IMR-90 (cell line): ENCODE measurements at regions not wholly inside any gene's neighbourhood (a gene's known extent, or its start where the extent isn't known, plus 50 kb on each side); places are given as distances from the start of the nearest gene placed in this dataset.

Experiments used
- ATAC-seq: fragments of 200-7000 bp; cut with Tn5 transposase; 2 replicates; pipeline ENCODE4 v1.9.1; 2020; ENCODE audit warnings: low read depth, mild to moderate bottlenecking, moderate library complexity
- BruUV-seq: library from RNA; stranded (reverse); fragments of 400-500 nt; replicated peaks from 2 replicates; lab custom pipeline; 2021; lab: Mats Ljungman, UMichigan
- CTCF ChIA-PET: fragments of 300-600 bp; formaldehyde crosslinking; extraction: SDS; loops from one replicate; lab custom pipeline; 2021; ENCODE audit warnings: antibody characterized with exemption; lab: Yijun Ruan, JAX
- POLR2A ChIA-PET: fragments of 300-600 bp; sonication (Branson Sonifier 250); formaldehyde crosslinking; loops from one replicate; lab custom pipeline; 2022; ENCODE audit warnings: antibody characterized with exemption; ENCODE audit not compliant: unreplicated experiment; lab: Charles Lee
- DNase-seq: peaks from one replicate; pipeline ENCODE4 v3.0.0; 2013
- H2AFZ ChIP-seq: replicated peaks from 2 replicates; pipeline ENCODE3; 2013; ENCODE audit warnings: low read length, mild to moderate bottlenecking; ENCODE audit not compliant: poor library complexity
- H2AK5ac ChIP-seq: 2 replicates; pipeline ENCODE4 v1.6.1; 2013; ENCODE audit warnings: low read depth, low read length, inconsistent platforms
- H2AK9ac ChIP-seq: replicated peaks from 2 replicates; pipeline ENCODE3; 2013; ENCODE audit warnings: mild to moderate bottlenecking, low read depth, low read length, moderate library complexity; ENCODE audit not compliant: poor library complexity
- H2BK120ac ChIP-seq: 2 replicates; pipeline ENCODE4 v1.6.1; 2013; ENCODE audit warnings: low read depth, low read length, inconsistent platforms
- H2BK15ac ChIP-seq: 3 replicates; pipeline ENCODE4 v1.6.1; 2013; ENCODE audit warnings: low read depth, low read length, inconsistent platforms
- H2BK20ac ChIP-seq: 2 replicates; pipeline ENCODE4 v1.6.1; 2013; ENCODE audit warnings: low read depth, mild to moderate bottlenecking, inconsistent platforms, low read length, moderate library complexity
- H2BK5ac ChIP-seq: 2 replicates; pipeline ENCODE4 v1.6.1; 2013; ENCODE audit warnings: mild to moderate bottlenecking, low read depth, low read length, inconsistent platforms; ENCODE audit not compliant: poor library complexity, severe bottlenecking
- H3K14ac ChIP-seq: replicated peaks from 2 replicates; pipeline ENCODE4 v1.6.1; 2013; ENCODE audit warnings: low read depth, low read length, inconsistent platforms
- H3K18ac ChIP-seq: 2 replicates; pipeline ENCODE4 v1.6.1; 2013; ENCODE audit warnings: low read depth, low read length, control low read depth
- H3K23ac ChIP-seq: 2 replicates; pipeline ENCODE4 v1.6.1; 2013; ENCODE audit warnings: low read depth, low read length, inconsistent platforms
- H3K27ac ChIP-seq: 2 replicates; pipeline ENCODE4 v1.5.1; 2013; ENCODE audit warnings: mild to moderate bottlenecking, control low read depth, low read length; ENCODE audit not compliant: insufficient read depth
- H3K27me3 ChIP-seq: 2 replicates; pipeline ENCODE4 v1.6.1; 2013; ENCODE audit warnings: low read length; ENCODE audit not compliant: control insufficient read depth, insufficient read depth
- H3K36me3 ChIP-seq: 2 replicates; pipeline ENCODE4 v1.6.1; 2013; ENCODE audit warnings: low read length, mixed read lengths; ENCODE audit not compliant: control insufficient read depth, insufficient read depth
- H3K4ac ChIP-seq: 2 replicates; pipeline ENCODE4 v1.6.1; 2013; ENCODE audit warnings: low read depth, low read length, inconsistent platforms
- H3K4me1 ChIP-seq: 2 replicates; pipeline ENCODE4 v1.6.1; 2013; ENCODE audit warnings: low read length, mixed read lengths; ENCODE audit not compliant: control insufficient read depth, insufficient read depth
- H3K4me2 ChIP-seq: 2 replicates; pipeline ENCODE4 v1.6.1; 2013; ENCODE audit warnings: low read depth, mild to moderate bottlenecking, control low read depth, low read length, moderate library complexity
- H3K4me3 ChIP-seq: 2 replicates; pipeline ENCODE4 v1.5.1; 2013; ENCODE audit warnings: low read depth, mild to moderate bottlenecking, control low read depth, low read length, moderate library complexity; ENCODE audit not compliant: insufficient read depth
- H3K56ac ChIP-seq: 2 replicates; pipeline ENCODE4 v1.6.1; 2013; ENCODE audit warnings: low read length, inconsistent platforms; ENCODE audit not compliant: insufficient read depth; ENCODE audit errors: extremely low read depth
- H3K79me1 ChIP-seq, 2 experiments: 2 replicates each; pipeline ENCODE4 v1.6.1; 2013; ENCODE audit warnings: low read length in 2 of 2, inconsistent platforms in 1 of 2, low read depth in 1 of 2
- H3K9ac ChIP-seq: 2 replicates; pipeline ENCODE4 v1.6.1; 2013; ENCODE audit warnings: low read depth, low read length, control low read depth
- H3K9me1 ChIP-seq: 2 replicates; pipeline ENCODE4 v1.6.1; 2013; ENCODE audit warnings: low read length, inconsistent platforms; ENCODE audit not compliant: insufficient read depth
- H3K9me3 ChIP-seq: 2 replicates; pipeline ENCODE4 v1.6.1; 2013; ENCODE audit warnings: low read length; ENCODE audit not compliant: control insufficient read depth, insufficient read depth
- H4K20me1 ChIP-seq: 2 replicates; pipeline ENCODE4 v1.6.1; 2013; ENCODE audit warnings: low read length, inconsistent platforms; ENCODE audit not compliant: insufficient read depth
- H4K5ac ChIP-seq: 2 replicates; pipeline ENCODE4 v1.6.1; 2013; ENCODE audit warnings: mild to moderate bottlenecking, low read depth, low read length, control low read depth
- H4K8ac ChIP-seq, 2 experiments: 2 replicates each; pipeline ENCODE4 v1.6.1; 2013; ENCODE audit warnings: low read depth in 2 of 2, low read length in 2 of 2, control low read depth in 1 of 2, inconsistent platforms in 1 of 2
- H4K91ac ChIP-seq: 2 replicates; pipeline ENCODE4 v1.6.1; 2013; ENCODE audit warnings: low read depth, low read length, inconsistent platforms; ENCODE audit not compliant: insufficient read depth
- BHLHE40 ChIP-seq: fragments of 150-350 bp; IDR thresholded peaks from 2 replicates; pipeline ENCODE4 v1.6.1; 2016; ENCODE audit warnings: mild to moderate bottlenecking, low read depth, low read length
- CEBPB ChIP-seq: IDR thresholded peaks from 2 replicates; pipeline ENCODE4 v1.6.1; 2012; ENCODE audit warnings: low read depth, low read length, improper control_type of control experiment
- CHD1 ChIP-seq: IDR thresholded peaks from 2 replicates; pipeline ENCODE4 v1.6.1; 2012; ENCODE audit warnings: low read depth, low read length, improper control_type of control experiment
- FOS ChIP-seq: fragments of 150-350 bp; IDR thresholded peaks from 2 replicates; pipeline ENCODE4 v1.6.1; 2016; ENCODE audit warnings: low read depth, low read length
- MAFK ChIP-seq: IDR thresholded peaks from 2 replicates; pipeline ENCODE4 v1.6.1; 2012; ENCODE audit warnings: low read depth, low read length, improper control_type of control experiment
- MAZ ChIP-seq: IDR thresholded peaks from 2 replicates; pipeline ENCODE4 v1.6.1; 2012; ENCODE audit warnings: low read depth, mild to moderate bottlenecking, low read length, improper control_type of control experiment, moderate library complexity, borderline replicate concordance
- MXI1 ChIP-seq: IDR thresholded peaks from 2 replicates; pipeline ENCODE4 v1.6.1; 2012; ENCODE audit warnings: low read depth, mild to moderate bottlenecking, low read length, moderate library complexity, borderline replicate concordance
- NFE2L2 ChIP-seq: fragments of 150-350 bp; IDR thresholded peaks from 2 replicates; pipeline ENCODE4 v1.6.1; 2016; ENCODE audit warnings: low read depth, mild to moderate bottlenecking, low read length
- POLR2A ChIP-seq: IDR thresholded peaks from 2 replicates; pipeline ENCODE4 v1.6.1; 2012; ENCODE audit warnings: mild to moderate bottlenecking, low read depth, low read length
- RAD21 ChIP-seq: IDR thresholded peaks from 2 replicates; pipeline ENCODE4 v1.6.1; 2012; ENCODE audit warnings: low read length, improper control_type of control experiment
- RCOR1 ChIP-seq: IDR thresholded peaks from 2 replicates; pipeline ENCODE4 v1.6.1; 2012; ENCODE audit warnings: mild to moderate bottlenecking, low read length, improper control_type of control experiment; ENCODE audit not compliant: insufficient replicate concordance
- RFX5 ChIP-seq: IDR thresholded peaks from 2 replicates; pipeline ENCODE4 v1.8.0; 2012; ENCODE audit warnings: low read depth, mild to moderate bottlenecking, low read length, moderate library complexity
- SMC3 ChIP-seq: fragments of 150-350 bp; IDR thresholded peaks from 2 replicates; pipeline ENCODE4 v1.6.1; 2016; ENCODE audit warnings: low read depth, mild to moderate bottlenecking, antibody characterized with exemption, low read length, moderate library complexity
- WGBS, 2 experiments: methylation state at CpG; one replicate each; pipeline versions ENCODE4 v1.1.5 to v1.1.7; 2013; ENCODE audit warnings: missing lambda C conversion rate in 2 of 2; ENCODE audit not compliant: insufficient read length in 1 of 2; ENCODE audit errors: extremely low coverage in 2 of 2; 5-methylcytosine and 5-hydroxymethylcytosine counted together
- dilution Hi-C: fragments of 300-500 bp; cut with HindIII; formaldehyde crosslinking; loops from one replicate; pipeline ENCODE4 v1.14.3; 2018; ENCODE audit warnings: low sequenced_read_pairs; ENCODE audit not compliant: unreplicated experiment
- in situ Hi-C: fragments of 300-500 bp; cut with MboI; formaldehyde crosslinking; loops from 3 replicates; pipeline ENCODE4 v1.14.3; 2019; ENCODE audit warnings: low sequenced_read_pairs, inconsistent platforms, mixed read lengths
- intact Hi-C: fragments of 100-400 bp; cut with micrococcal nuclease; formaldehyde crosslinking; loops from 2 replicates; pipeline ENCODE4 v1.10.0; 2022
- TF ChIP-seq, protein P1 (sequence below): fragments of 150-350 bp; IDR thresholded peaks from 2 replicates; pipeline ENCODE4 v1.6.1; 2016; ENCODE audit warnings: low read depth, mild to moderate bottlenecking, low read length, moderate library complexity, borderline replicate concordance
- TF ChIP-seq, protein P2 (sequence below): fragments of 150-350 bp; IDR thresholded peaks from 2 replicates; pipeline ENCODE4 v1.6.1; 2017; ENCODE audit warnings: mild to moderate bottlenecking, antibody characterized with exemption, low read length, low read depth
- TF ChIP-seq, protein P3 (sequence below): conservative IDR thresholded peaks from 2 replicates; pipeline ENCODE4 v1.5.1; 2012; ENCODE audit warnings: mild to moderate bottlenecking, low read depth, low read length, improper control_type of control experiment

DNA sequence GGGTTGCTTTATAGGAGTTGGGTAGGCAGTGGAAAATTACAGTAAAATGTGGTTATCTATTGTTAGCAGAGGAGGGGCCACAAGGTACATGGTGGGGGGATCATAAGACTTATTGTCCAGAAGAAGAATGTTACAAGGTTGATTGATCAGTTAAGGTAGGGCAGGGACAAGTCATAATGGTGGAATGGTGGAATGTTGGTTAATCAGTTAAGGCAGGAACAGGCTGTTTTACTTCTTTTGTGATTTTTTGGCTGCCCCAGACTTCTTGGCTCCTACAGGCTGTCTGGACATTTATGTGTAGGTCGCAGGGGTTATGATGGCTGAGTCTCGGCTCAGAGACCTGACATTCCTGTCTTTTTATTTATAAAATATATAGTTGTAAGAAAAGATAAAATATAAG, 2277.1 kb downstream of the TP53TG3F start:
- dilution Hi-C loops (no loop called here), intact Hi-C loops (no loop called here), in situ Hi-C loops (no loop called here)
- Histone ChIP-seq H4K20me1 (no peaks in the 10 kb centered on the region), H4K5ac (no peak overlapping the region), H2AK5ac (no peak overlapping the region), H2BK15ac (no peak overlapping the region), H3K4me1 (no peaks in the 10 kb centered on the region), H3K14ac (no peak overlapping the region), H2BK120ac (no peak overlapping the region), H3K4me3 (no peak overlapping the region), H3K9me3 (peaks cover 10% of the 10 kb centered on the region), H3K79me1 (no peaks in the 10 kb centered on the region), H3K9me1 (no peaks in the 10 kb centered on the region), H3K9ac (no peak overlapping the region), H4K8ac (no peak overlapping the region), H2AK9ac (no peak overlapping the region), H3K36me3 (no peaks in the 10 kb centered on the region), H3K4me2 (no peak overlapping the region), H2BK5ac (no peak overlapping the region), H4K91ac (no peak overlapping the region), H3K27me3 (no peaks in the 10 kb centered on the region), H3K18ac (no peak overlapping the region), H2BK20ac (no peak overlapping the region), H3K23ac (no peak overlapping the region), H3K4ac (no peak overlapping the region), H3K27ac (no peak overlapping the region), H3K56ac (no peak overlapping the region), H2AFZ (no peak overlapping the region)
- POLR2A ChIA-PET: no interaction called here
- ATAC-seq: no peak
- TF ChIP-seq BHLHE40 (no peak), CEBPB (no peak), POLR2A (no peak), FOS (no peak), SMC3 (no peak), MXI1 (no peak), MAZ (no peak), NFE2L2 (no peak), CHD1 (no peak), RFX5 (no peak), RCOR1 (no peak), RAD21 (no peak), MAFK (no peak)
- TF ChIP-seq, protein P1, sequence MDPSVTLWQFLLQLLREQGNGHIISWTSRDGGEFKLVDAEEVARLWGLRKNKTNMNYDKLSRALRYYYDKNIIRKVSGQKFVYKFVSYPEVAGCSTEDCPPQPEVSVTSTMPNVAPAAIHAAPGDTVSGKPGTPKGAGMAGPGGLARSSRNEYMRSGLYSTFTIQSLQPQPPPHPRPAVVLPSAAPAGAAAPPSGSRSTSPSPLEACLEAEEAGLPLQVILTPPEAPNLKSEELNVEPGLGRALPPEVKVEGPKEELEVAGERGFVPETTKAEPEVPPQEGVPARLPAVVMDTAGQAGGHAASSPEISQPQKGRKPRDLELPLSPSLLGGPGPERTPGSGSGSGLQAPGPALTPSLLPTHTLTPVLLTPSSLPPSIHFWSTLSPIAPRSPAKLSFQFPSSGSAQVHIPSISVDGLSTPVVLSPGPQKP: no peak
- TF ChIP-seq, protein P2, sequence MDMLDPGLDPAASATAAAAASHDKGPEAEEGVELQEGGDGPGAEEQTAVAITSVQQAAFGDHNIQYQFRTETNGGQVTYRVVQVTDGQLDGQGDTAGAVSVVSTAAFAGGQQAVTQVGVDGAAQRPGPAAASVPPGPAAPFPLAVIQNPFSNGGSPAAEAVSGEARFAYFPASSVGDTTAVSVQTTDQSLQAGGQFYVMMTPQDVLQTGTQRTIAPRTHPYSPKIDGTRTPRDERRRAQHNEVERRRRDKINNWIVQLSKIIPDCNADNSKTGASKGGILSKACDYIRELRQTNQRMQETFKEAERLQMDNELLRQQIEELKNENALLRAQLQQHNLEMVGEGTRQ: no peak
- TF ChIP-seq, protein P3, sequence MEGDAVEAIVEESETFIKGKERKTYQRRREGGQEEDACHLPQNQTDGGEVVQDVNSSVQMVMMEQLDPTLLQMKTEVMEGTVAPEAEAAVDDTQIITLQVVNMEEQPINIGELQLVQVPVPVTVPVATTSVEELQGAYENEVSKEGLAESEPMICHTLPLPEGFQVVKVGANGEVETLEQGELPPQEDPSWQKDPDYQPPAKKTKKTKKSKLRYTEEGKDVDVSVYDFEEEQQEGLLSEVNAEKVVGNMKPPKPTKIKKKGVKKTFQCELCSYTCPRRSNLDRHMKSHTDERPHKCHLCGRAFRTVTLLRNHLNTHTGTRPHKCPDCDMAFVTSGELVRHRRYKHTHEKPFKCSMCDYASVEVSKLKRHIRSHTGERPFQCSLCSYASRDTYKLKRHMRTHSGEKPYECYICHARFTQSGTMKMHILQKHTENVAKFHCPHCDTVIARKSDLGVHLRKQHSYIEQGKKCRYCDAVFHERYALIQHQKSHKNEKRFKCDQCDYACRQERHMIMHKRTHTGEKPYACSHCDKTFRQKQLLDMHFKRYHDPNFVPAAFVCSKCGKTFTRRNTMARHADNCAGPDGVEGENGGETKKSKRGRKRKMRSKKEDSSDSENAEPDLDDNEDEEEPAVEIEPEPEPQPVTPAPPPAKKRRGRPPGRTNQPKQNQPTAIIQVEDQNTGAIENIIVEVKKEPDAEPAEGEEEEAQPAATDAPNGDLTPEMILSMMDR: no peak
- no CpG with 5 or more reads among the region's 2 CpGs for WGBS, 2 experiments
- no peak for DNase-seq
- CTCF ChIA-PET: no interaction called here
- BruUV-seq: no TSS peak
